GM21367 (cell line): ENCODE measurements at regions not wholly inside any gene's neighbourhood (a gene's known extent, or its start where the extent isn't known, plus 50 kb on each side); places are given as distances from the start of the nearest gene placed in this dataset.

ENCODE experiments used
- ATAC-seq: cut with Tn5 transposase; IDR thresholded peaks from one replicate; pipeline ENCODE4 v1.9.1; 2021; ENCODE audit not compliant: unreplicated experiment

DNA sequence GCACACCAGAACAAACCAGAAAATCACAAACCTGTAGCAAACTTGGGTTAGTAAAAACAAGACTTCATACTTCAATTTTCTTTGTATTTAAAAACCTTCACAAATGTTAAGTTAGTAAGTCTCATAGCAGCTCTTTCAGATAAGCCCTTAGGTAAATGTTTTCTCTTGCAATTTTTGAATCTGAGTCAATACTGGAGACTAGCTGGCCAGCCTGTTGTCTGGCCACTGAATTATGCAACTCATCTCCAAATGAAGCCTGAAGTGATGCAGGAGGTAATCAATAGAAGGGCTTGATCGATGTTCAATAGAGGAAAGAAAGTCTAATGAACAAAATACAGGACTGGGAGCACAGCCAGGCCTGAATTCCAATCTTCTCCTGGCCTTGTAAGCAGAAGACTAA is 465.2 kb downstream of the LRIG3 start:
- ATAC-seq = no peak

- ATAC-seq = no peak
These were observed 462.2 kb downstream of the LRIG3 start for GRCh38 chr12:58458102-58458501.

DNA sequence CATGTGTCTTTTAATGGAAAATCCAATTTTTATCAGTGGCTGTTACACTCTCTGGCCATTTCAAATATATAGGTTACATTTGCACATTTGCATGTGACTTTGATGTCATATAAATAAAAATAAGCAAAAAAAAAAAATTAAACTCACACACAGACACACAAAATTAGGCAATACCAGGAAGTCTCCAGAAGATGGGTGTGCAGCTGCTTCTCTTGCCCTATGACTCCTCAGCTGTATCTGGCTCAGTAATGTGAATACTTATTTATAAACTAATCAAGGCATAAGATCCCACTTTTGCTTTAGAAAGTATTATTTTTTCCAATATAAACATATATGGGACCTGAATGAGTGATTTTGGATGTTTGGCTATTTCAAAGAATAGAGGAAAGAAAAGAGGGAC is 461.1 kb downstream of the LRIG3 start:
- no peak for ATAC-seq

DNA sequence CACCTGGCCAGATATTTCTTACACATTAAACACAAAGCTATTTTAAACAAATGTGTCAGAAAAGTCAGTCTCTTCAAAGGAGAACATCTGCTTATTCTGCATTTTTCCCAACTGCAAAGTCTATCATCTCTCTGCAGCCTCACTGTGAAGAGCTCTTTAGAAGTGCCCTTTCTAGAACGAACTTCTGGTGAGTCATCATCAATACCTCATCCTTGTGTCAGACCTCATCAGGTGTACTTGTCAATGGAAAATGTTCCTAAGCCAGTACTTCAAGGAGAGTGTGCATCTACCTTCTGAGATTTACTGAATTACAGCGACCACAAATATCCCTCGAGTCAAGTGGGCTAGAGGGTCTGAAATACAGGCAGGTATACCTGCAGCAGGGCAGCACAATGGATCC is 457.3 kb downstream of the LRIG3 start:
- no peak for ATAC-seq

DNA sequence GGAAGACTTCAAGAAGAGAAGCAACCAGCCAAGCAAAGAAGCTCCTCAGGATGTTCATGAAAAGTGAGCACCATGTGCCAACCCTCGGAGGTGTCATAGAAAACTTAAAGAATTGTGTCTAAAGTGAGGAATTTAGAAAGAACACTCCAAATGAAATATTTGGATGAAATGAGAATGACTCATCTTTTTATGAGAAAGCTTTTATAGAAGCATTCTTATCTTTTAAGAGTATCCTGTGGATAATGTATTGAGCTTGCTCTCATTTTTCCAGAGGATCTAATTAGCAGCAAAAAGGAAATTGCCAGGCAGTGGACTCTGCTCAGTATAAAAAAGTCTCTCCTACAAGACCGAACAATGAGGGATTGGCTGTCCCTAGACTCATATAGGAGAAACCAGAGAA is 454.9 kb downstream of the LRIG3 start:
- ATAC-seq = no peak

DNA sequence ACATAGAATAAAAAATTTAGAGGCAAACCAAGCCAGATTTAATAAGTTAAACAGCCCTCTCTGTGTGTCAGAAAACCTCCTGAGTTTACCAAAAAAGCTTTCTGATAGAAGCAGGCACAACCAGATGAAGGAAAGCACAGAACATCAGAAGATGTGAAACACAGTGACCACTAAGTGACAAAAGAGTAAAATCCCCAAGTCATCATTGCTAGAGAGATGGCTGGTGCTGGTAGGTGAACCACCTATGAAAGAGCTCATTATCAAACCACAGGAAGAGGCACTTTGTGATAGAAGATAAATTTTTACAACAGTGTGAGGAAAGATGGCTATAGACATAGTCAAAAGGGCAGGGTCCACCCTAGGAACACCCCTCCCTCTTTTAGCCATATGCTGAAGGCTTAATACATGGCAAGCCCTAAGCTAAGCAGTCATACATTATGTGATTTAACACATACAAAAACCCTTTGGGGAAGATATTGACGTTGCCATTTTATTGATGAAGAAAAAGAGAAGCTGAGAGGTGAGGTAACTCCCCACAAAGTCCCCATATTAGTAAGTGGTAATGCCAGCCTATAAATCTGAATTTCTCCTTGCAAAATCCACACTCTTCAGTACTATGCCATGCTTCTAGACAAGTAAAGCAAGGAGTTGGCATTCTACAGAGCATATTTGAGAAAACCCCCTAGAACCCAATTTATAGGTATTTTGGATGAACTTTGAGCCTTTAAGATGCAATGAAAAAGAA is 449.9 kb downstream of the LRIG3 start:
- ATAC-seq = no peak

DNA sequence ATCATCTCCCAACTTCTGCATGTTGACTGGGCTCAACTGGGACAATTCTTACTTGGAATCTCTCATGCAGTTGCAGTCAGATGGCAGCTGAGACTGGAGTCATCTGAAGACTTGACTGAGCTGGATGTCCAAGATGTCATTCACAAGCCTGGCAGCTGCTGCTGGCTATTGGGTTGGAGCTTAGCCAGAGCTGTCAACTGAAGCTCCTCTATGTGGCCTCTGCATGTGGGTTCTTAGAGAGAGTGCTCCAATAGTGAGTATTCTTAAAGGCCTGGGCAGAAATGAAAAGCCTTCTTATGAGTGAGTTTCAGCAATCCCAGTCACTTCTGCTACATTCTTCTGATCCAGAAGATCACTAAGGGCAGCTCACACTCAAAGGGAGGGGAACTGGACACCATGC is 440.9 kb downstream of the LRIG3 start:
- ATAC-seq = no peak

- no peak for ATAC-seq
These were observed 438.5 kb downstream of the LRIG3 start for GRCh38 chr12:58481811-58482210.

GRCh38 chr12:58487255-58487654 is 433.0 kb downstream of the LRIG3 start:
- no peak for ATAC-seq

DNA sequence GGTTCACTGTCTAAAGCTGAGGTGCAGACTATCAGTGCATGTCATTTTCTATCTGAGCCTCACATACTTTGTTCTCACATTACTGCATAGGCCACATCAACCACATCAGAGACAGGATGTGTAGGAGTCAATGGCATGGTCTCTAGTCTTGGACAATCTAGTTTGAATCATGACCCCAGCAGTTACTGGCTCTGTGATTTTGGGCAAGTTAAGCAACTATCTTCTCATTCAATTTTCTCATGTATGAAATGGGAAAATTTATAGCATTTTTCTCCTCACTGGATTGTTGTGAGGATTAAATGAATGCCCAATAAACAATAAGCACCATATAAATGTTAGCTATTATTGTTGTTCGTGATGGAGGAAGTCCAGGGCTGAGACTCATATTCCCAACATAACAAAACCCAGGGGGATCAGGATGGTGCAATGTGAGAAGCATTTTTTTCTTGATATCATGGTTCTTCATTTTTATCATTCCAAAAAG is 432.6 kb downstream of the LRIG3 start:
- no peak for ATAC-seq

- no peak for ATAC-seq
These were observed 430.9 kb downstream of the LRIG3 start for GRCh38 chr12:58489394-58489793.

GRCh38 chr12:58491306-58491705 is 429.0 kb downstream of the LRIG3 start:
- no peak for ATAC-seq

DNA sequence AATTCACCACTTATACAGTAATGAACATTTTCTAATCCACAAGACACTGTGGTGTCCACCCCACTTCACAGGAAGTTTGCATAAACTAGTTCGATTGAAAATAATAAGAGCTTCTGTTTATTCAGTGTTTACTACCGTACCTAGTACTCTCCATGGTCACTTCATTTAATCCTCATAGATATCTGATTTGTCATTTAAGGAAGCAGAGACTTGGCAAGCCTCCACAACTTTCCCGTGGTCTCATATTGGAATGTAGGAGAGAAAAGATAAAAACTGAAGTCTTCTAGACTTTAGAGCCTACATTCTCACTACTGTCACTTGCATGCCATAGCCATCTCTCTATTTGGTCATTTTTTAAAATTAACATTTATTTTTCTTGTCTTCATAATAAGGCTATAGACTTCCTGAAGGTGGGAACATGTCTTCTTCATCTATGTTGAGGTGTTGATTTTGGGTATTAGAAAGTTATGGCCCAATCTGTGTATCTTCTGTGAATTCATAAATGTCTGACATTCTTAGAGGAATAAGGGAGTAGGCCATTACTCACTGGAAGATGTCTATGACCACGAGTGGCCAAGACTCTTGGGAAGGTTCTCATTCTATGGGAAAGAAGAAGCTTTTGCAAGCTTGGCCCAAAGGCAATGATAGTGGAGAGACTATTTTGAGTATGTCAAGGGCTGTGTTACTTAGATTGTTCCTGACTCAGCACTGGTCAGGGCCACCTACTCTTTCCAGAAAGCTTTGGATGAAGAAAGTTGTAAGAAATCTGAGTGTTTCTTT is 423.7 kb downstream of the LRIG3 start:
- ATAC-seq = no peak

- no peak for ATAC-seq
These were observed 419.9 kb downstream of the LRIG3 start for GRCh38 chr12:58500399-58500798.

GRCh38 chr12:58502226-58502625 is 418.1 kb downstream of the LRIG3 start:
- ATAC-seq = no peak

GRCh38 chr12:58502841-58503240 is 417.5 kb downstream of the LRIG3 start:
- no peak for ATAC-seq

DNA sequence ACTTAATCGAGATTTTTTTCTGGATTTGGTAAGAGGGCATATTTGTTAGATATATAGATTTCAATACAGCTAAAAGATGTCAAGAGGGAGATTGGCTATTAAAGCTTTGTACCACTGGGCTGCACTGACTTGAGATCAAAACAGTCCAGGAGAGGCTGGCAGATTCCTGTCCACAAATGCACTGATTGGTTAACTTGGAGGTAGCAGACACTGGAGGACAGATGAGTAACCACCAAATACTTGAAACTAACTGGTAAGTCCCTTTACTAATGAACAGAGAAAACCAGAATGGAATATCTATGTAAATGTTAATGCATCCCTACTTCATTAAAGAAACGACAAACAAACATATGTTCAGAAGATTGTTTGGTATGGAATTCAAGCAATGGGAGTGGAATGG is 416.6 kb downstream of the LRIG3 start:
- no peak for ATAC-seq

- no peak for ATAC-seq
These were observed 416.0 kb downstream of the LRIG3 start for GRCh38 chr12:58504143-58504938.

GRCh38 chr12:58509116-58509885 is 411.0 kb downstream of the LRIG3 start:
- no peak for ATAC-seq

GRCh38 chr12:58513301-58513834 is 406.9 kb downstream of the LRIG3 start:
- no peak for ATAC-seq

- no peak for ATAC-seq
These were observed 406.5 kb downstream of the LRIG3 start for GRCh38 chr12:58513852-58514251.
